ENCODE measurements at regions not wholly inside any gene's neighbourhood (a gene's known extent, or its start where the extent isn't known, plus 50 kb on each side); places are given as distances from the start of the nearest gene placed in this dataset.

DNA sequence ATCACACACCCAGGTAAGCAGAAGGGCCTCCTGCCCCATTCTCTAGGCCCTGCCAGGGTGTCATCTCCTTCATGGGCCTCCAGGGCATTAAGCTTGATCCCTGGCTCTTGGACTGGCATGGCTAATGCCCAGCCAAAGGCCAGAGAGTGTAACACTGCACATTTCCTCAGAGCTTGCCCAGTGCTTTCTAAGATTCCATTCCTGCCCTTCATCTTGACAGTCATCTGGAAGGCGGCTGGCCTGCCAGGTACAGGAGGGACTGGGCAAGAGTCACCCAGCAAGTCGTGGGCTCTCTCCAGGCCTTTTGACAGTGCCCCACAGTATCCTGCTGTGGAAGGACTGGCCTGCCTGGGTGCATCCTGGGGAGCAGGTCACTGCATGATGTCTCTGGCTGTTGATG lies 268.9 kb downstream of the HAUS1 start:
- H3K4me3 ChIP-seq: no peak overlapping the region
- no peak for DNase-seq
- no peaks in the 10 kb centered on the region for H3K9me3 ChIP-seq
- TF ChIP-seq POLR2AphosphoS5 (IDR thresholded peaks at IDR 0.05) (no peak), POLR2A (IDR thresholded peaks at IDR 0.05) (no peak), EP300 (IDR thresholded peaks at IDR 0.05; ENCODE audit: low read depth) (no peak)
- TF ChIP-seq, protein P1, sequence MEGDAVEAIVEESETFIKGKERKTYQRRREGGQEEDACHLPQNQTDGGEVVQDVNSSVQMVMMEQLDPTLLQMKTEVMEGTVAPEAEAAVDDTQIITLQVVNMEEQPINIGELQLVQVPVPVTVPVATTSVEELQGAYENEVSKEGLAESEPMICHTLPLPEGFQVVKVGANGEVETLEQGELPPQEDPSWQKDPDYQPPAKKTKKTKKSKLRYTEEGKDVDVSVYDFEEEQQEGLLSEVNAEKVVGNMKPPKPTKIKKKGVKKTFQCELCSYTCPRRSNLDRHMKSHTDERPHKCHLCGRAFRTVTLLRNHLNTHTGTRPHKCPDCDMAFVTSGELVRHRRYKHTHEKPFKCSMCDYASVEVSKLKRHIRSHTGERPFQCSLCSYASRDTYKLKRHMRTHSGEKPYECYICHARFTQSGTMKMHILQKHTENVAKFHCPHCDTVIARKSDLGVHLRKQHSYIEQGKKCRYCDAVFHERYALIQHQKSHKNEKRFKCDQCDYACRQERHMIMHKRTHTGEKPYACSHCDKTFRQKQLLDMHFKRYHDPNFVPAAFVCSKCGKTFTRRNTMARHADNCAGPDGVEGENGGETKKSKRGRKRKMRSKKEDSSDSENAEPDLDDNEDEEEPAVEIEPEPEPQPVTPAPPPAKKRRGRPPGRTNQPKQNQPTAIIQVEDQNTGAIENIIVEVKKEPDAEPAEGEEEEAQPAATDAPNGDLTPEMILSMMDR (IDR thresholded peaks at IDR 0.05): no peak
- 68% methylated on average over 2 of the region's 2 CpGs; no CpG with 5 or more reads in 1 of the 2 donors for WGBS, 2 donors (ENCODE audit: low coverage in 1 of 2)
- intact Hi-C loops (cut with DNase I; ENCODE audit: low total_unique reads) (no loop called here), in situ Hi-C loops (cut with MboI; ENCODE audit: low pct_ligation_motif_present in 1 of 4, low pct_unique_long_range_greater_than_20kb in 1 of 4, low sequenced_read_pairs in 3 of 4) (no loop called here)
- peaks cover 3% of the 10 kb centered on the region for H3K27me3 ChIP-seq
- no peaks in the 10 kb centered on the region for H3K4me1 ChIP-seq
- no peaks in the 10 kb centered on the region for H3K36me3 ChIP-seq
- no peak overlapping the region for H3K27ac ChIP-seq

DNA sequence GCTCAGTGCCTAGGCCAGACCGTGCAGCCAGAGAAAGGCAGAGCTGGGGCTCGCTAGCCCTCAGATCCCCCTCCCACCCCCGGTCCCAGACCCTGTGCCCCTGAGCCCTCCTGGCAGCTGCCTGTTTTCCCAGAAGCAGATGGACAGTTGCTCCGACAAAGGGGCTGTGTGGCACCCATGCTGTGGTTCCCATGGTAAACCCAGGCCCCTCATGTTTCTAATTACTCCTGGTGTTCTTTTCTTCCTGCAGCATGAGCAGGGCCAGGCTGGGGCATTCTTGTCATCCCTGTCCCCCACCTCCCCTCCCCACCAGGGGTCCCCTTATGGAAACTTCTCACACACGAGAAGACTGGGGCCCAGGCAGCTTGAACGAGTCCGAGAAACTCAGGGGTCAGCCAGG lies 269.6 kb downstream of the HAUS1 start:
- Histone ChIP-seq H3K27me3 (peaks cover 3% of the 10 kb centered on the region), H3K36me3 (no peaks in the 10 kb centered on the region), H3K27ac (no peak overlapping the region), H3K4me1 (no peaks in the 10 kb centered on the region), H3K4me3 (no peak overlapping the region), H3K9me3 (no peaks in the 10 kb centered on the region)
- intact Hi-C loops (cut with DNase I; ENCODE audit: low total_unique reads): no loop called here
- WGBS, 2 donors (ENCODE audit: low coverage in 1 of 2): 73 to 100% methylated on average over 3 to 7 of the region's 7 CpGs
- DNase-seq: no peak
- in situ Hi-C loops (cut with MboI; ENCODE audit: low pct_ligation_motif_present in 1 of 4, low pct_unique_long_range_greater_than_20kb in 1 of 4, low sequenced_read_pairs in 3 of 4): no loop called here
- TF ChIP-seq, protein P1 (IDR thresholded peaks at IDR 0.05): no peak
- TF ChIP-seq POLR2AphosphoS5 (IDR thresholded peaks at IDR 0.05) (no peak), EP300 (IDR thresholded peaks at IDR 0.05; ENCODE audit: low read depth) (no peak), POLR2A (IDR thresholded peaks at IDR 0.05) (no peak)

DNA sequence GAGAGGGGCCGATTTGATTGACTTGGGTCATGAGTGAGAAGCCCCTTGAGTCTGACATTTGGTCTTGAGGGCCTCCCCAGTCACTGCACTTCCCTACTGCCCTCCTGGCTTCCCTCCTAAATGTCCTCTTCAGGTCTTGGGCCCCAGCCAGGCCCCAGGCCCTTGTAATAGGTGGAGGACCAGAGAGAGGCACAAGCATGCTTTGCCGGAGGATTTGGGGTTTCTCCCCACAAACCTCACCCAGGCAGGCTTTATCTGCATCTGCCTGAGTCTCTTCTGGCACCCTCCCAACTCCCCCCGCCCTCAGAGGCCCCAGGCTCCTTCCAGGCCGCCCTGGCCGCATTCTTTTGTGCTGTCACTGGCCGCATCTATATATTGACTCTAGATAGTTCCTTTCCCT lies 270.7 kb downstream of the HAUS1 start:
- DNase-seq: no peak
- Histone ChIP-seq H3K36me3 (no peaks in the 10 kb centered on the region), H3K27ac (no peak overlapping the region), H3K9me3 (no peaks in the 10 kb centered on the region), H3K4me3 (no peak overlapping the region), H3K4me1 (no peaks in the 10 kb centered on the region), H3K27me3 (peaks cover 3% of the 10 kb centered on the region)
- WGBS, 2 donors (ENCODE audit: low coverage in 1 of 2): 56% methylated on average over 6 of the region's 6 CpGs; no CpG with 5 or more reads in 1 of the 2 donors
- intact Hi-C loops (cut with DNase I; ENCODE audit: low total_unique reads) (no loop called here), in situ Hi-C loops (cut with MboI; ENCODE audit: low pct_ligation_motif_present in 1 of 4, low pct_unique_long_range_greater_than_20kb in 1 of 4, low sequenced_read_pairs in 3 of 4) (no loop called here)
- TF ChIP-seq POLR2A (IDR thresholded peaks at IDR 0.05): no peak
- TF ChIP-seq EP300 (IDR thresholded peaks at IDR 0.05; ENCODE audit: low read depth): no peak
- TF ChIP-seq POLR2AphosphoS5 (IDR thresholded peaks at IDR 0.05): no peak
- TF ChIP-seq, protein P1 (IDR thresholded peaks at IDR 0.05): no peak

DNA sequence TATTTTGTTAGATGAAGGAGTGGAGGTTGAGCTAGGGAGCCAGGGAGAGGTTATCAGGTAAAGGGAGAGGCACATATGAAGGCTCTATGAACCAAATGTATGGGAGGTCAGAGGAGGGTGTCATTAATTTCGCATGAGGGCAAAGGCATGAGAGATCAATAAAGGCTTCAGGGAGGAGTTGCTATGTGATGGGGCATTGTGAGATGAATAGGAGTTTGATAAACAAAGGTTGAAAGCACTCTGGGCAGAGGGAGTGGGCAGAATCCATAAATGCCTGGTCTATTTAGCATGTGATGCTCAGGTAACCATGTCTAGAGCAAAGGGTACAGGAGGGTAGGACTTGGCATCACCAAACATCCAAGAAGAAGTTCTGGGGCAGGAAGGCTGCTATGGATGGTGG lies 273.4 kb downstream of the HAUS1 start:
- in situ Hi-C loops (cut with MboI; ENCODE audit: low pct_ligation_motif_present in 1 of 4, low pct_unique_long_range_greater_than_20kb in 1 of 4, low sequenced_read_pairs in 3 of 4): no loop called here
- intact Hi-C loops (cut with DNase I; ENCODE audit: low total_unique reads): no loop called here
- H3K4me1 ChIP-seq: no peaks in the 10 kb centered on the region
- DNase-seq: no peak
- 88 to 100% methylated on average over 1 of the region's 1 CpG for WGBS, 2 donors (ENCODE audit: low coverage in 1 of 2)
- H3K27ac ChIP-seq: no peak overlapping the region
- no peaks in the 10 kb centered on the region for H3K36me3 ChIP-seq
- no peaks in the 10 kb centered on the region for H3K9me3 ChIP-seq
- H3K4me3 ChIP-seq: no peak overlapping the region
- H3K27me3 ChIP-seq: peaks cover 3% of the 10 kb centered on the region
- TF ChIP-seq POLR2AphosphoS5 (IDR thresholded peaks at IDR 0.05): no peak
- TF ChIP-seq, protein P1 (IDR thresholded peaks at IDR 0.05): no peak
- no peak for TF ChIP-seq POLR2A (IDR thresholded peaks at IDR 0.05)
- no peak for TF ChIP-seq EP300 (IDR thresholded peaks at IDR 0.05; ENCODE audit: low read depth)
